Activated T-helper 17 cell treated with anti-CD3 and anti-CD28 coated beads, Interleukin-2, amount 50 U/mL, for 72 hours (primary cell): ENCODE measurements at regions not wholly inside any gene's neighbourhood (a gene's known extent, or its start where the extent isn't known, plus 50 kb on each side); places are given as distances from the start of the nearest gene placed in this dataset.

Experiments used
- ATAC-seq: fragments of 150-1000 bp; cut with Tn5 transposase; replicated peaks from 2 replicates; pipeline ENCODE4 v1.10.0; 2021; ENCODE audit warnings: mild to moderate bottlenecking, moderate library complexity
- H3K27ac Mint-ChIP-seq: one replicate; pipeline ENCODE4 v1.8.0; 2022; ENCODE audit warnings: mixed read lengths
- H3K27me3 Mint-ChIP-seq: one replicate; pipeline ENCODE4 v1.8.0; 2022; ENCODE audit warnings: mixed read lengths
- H3K36me3 Mint-ChIP-seq: one replicate; pipeline ENCODE4 v1.8.0; 2022; ENCODE audit warnings: low read depth, mild to moderate bottlenecking, mixed read lengths
- H3K4me1 Mint-ChIP-seq: one replicate; pipeline ENCODE4 v1.8.0; 2022; ENCODE audit warnings: mixed read lengths
- H3K4me3 Mint-ChIP-seq: one replicate; pipeline ENCODE4 v1.8.0; 2022; ENCODE audit warnings: mild to moderate bottlenecking, mixed read lengths
- H3K9me3 Mint-ChIP-seq: one replicate; pipeline ENCODE4 v1.8.0; 2022; ENCODE audit warnings: mixed read lengths

GRCh38 chr1:110746644-110747259 is 72.0 kb upstream of the KCNA3 start:
- H3K4me3 Mint-ChIP-seq, result no peak overlapping the region
- H3K27ac Mint-ChIP-seq, result no peak overlapping the region
- ATAC-seq, result no peak
- H3K9me3 Mint-ChIP-seq, result no peaks in the 10 kb centered on the region
- H3K4me1 Mint-ChIP-seq, result no peaks in the 10 kb centered on the region
- peaks cover 29% of the 10 kb centered on the region for H3K27me3 Mint-ChIP-seq
- no peaks in the 10 kb centered on the region for H3K36me3 Mint-ChIP-seq

GRCh38 chr1:110743397-110743796 is 68.7 kb upstream of the KCNA3 start:
- Mint-ChIP-seq H3K27ac (no peak overlapping the region), H3K27me3 (peaks cover 19% of the 10 kb centered on the region)

GRCh38 chr1:110736900-110737605 is 62.3 kb upstream of the KCNA3 start:
- H3K9me3 Mint-ChIP-seq, result no peaks in the 10 kb centered on the region
- no peaks in the 10 kb centered on the region for H3K36me3 Mint-ChIP-seq
- H3K4me1 Mint-ChIP-seq, result no peaks in the 10 kb centered on the region
- peaks cover 4% of the 10 kb centered on the region for H3K27me3 Mint-ChIP-seq
- no peak overlapping the region for H3K4me3 Mint-ChIP-seq
- no peak overlapping the region for H3K27ac Mint-ChIP-seq
- no peak for ATAC-seq

More at GRCh38 chr1:110743397-110743796, 68.7 kb upstream of the KCNA3 start:
- no peak for ATAC-seq
- no peaks in the 10 kb centered on the region for H3K9me3 Mint-ChIP-seq
- H3K36me3 Mint-ChIP-seq, result no peaks in the 10 kb centered on the region
- H3K4me3 Mint-ChIP-seq, result no peak overlapping the region
- H3K4me1 Mint-ChIP-seq, result no peaks in the 10 kb centered on the region

- H3K9me3 Mint-ChIP-seq, result no peaks in the 10 kb centered on the region
- no peaks in the 10 kb centered on the region for H3K4me1 Mint-ChIP-seq
- no peak overlapping the region for H3K27ac Mint-ChIP-seq
- ATAC-seq, result no peak
- no peaks in the 10 kb centered on the region for H3K36me3 Mint-ChIP-seq
- peaks cover 4% of the 10 kb centered on the region for H3K27me3 Mint-ChIP-seq
- no peak overlapping the region for H3K4me3 Mint-ChIP-seq
These were observed 59.5 kb upstream of the KCNA3 start for GRCh38 chr1:110734133-110734680.

- H3K4me1 Mint-ChIP-seq, result peaks cover 22% of the 10 kb centered on the region
- H3K27me3 Mint-ChIP-seq, result peaks cover 4% of the 10 kb centered on the region
- no peak overlapping the region for H3K4me3 Mint-ChIP-seq
- H3K27ac Mint-ChIP-seq, result no peak overlapping the region
- no peak for ATAC-seq
- no peaks in the 10 kb centered on the region for H3K9me3 Mint-ChIP-seq
- no peaks in the 10 kb centered on the region for H3K36me3 Mint-ChIP-seq
These were observed 56.8 kb upstream of the KCNA3 start for GRCh38 chr1:110731529-110731928.

GRCh38 chr1:110728388-110729001 is 53.8 kb upstream of the KCNA3 start:
- Mint-ChIP-seq H3K27ac (peak overlapping the region; percentile 53), H3K27me3 (no peaks in the 10 kb centered on the region), H3K4me1 (peaks cover 28% of the 10 kb centered on the region), H3K36me3 (no peaks in the 10 kb centered on the region), H3K9me3 (no peaks in the 10 kb centered on the region), H3K4me3 (peak overlapping the region; percentile 23)
- peak; percentile 67 for ATAC-seq

GRCh38 chr1:110727246-110727645 is 52.5 kb upstream of the KCNA3 start:
- H3K36me3 Mint-ChIP-seq, result no peaks in the 10 kb centered on the region
- H3K9me3 Mint-ChIP-seq, result no peaks in the 10 kb centered on the region
- H3K27me3 Mint-ChIP-seq, result no peaks in the 10 kb centered on the region
- peak overlapping the region; percentile 24 for H3K27ac Mint-ChIP-seq
- H3K4me3 Mint-ChIP-seq, result peak overlapping the region; percentile 60
- ATAC-seq, result no peak
- H3K4me1 Mint-ChIP-seq, result peaks cover 28% of the 10 kb centered on the region

GRCh38 chr1:110726755-110727154 is 52.0 kb upstream of the KCNA3 start:
- no peaks in the 10 kb centered on the region for H3K36me3 Mint-ChIP-seq
- peak overlapping the region; percentile 60 for H3K4me3 Mint-ChIP-seq
- ATAC-seq, result peak; percentile 37
- peak overlapping the region; percentile 24 for H3K27ac Mint-ChIP-seq
- H3K4me1 Mint-ChIP-seq, result peaks cover 28% of the 10 kb centered on the region
- H3K27me3 Mint-ChIP-seq, result no peaks in the 10 kb centered on the region
- H3K9me3 Mint-ChIP-seq, result no peaks in the 10 kb centered on the region
